ENCODE measurements at regions not wholly inside any gene's neighbourhood (a gene's known extent, or its start where the extent isn't known, plus 50 kb on each side); places are given as distances from the start of the nearest gene placed in this dataset.
"Not testable (repeated sequence)": the region's sequence is repeated elsewhere in the genome, so short reads cannot be mapped to it uniquely, and the experiment has no call there.

GRCh38 chrX:75873993-75874392, 88.9 kb upstream of the MAGEE2 start:
- DNase-seq = no peak

DNA sequence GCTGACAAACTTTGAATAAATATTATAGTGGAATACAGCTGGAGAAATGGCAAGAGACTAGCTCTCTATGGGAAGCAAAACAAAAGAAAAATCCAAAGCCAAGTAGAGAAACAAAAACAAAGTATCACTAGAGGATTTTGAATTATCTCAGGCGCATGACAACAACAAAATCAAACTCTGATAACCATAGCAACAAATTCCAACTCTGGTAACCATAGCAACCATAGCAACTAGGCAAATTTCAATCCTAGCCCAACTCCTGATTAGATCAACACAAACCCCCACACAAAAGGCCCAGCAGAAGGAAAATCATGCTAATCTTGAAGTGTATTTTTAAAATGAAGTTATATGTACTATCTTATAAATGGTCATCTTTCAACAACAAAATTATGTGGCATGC, 98.4 kb upstream of the MAGEE2 start:
- DNase-seq = no peak

- no peak for DNase-seq
These were observed 102.8 kb upstream of the MAGEE2 start for GRCh38 chrX:75887833-75888232.

- DNase-seq = no peak
These were observed 107.7 kb upstream of the MAGEE2 start for GRCh38 chrX:75892749-75893148.

- no peak for DNase-seq
These were observed 108.2 kb upstream of the MAGEE2 start for GRCh38 chrX:75893281-75893680.

GRCh38 chrX:75911716-75912115, 126.7 kb upstream of the MAGEE2 start:
- DNase-seq = no peak

GRCh38 chrX:75957107-75957610, 172.1 kb upstream of the MAGEE2 start:
- no peak for DNase-seq

DNA sequence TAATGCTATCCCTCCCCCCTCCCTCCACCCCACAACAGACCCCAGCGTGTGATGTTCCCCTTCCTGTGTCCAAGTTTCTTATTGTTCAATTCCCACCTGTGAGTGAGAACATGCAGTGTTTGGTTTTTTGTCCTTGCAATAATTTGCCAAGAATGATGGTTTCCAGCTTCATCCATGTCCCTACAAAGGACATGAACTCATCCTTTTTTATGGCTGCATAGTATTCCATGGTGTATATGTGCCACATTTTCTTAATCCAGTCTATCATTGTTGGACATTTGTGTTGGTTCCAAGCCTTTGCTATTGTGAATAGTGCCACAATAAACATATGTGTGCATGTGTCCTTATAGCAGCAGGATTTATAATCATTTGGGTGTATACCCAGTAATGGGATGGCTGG, 176.3 kb upstream of the MAGEE2 start:
- not testable (repeated sequence) for DNase-seq

DNA sequence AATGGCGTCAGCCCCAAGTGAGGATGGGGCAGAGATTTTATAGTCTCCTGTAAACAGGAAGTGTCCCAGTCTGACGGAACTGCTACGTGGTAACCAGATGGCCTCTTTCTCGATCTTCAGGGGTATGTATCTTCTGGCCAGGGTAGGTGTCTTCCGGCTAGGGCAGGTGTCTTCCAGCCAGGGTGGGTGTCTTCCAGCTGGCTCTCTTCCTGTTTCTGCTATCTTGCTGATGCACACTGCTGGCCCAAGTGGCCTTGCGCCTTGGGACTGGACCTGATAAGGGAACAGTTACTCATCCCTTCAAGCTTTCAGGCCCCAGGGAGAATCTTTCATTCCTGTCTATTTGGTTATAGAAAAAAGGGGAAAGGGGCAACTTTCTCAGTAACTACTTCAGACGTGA, 178.7 kb upstream of the MAGEE2 start:
- DNase-seq = no peak

DNA sequence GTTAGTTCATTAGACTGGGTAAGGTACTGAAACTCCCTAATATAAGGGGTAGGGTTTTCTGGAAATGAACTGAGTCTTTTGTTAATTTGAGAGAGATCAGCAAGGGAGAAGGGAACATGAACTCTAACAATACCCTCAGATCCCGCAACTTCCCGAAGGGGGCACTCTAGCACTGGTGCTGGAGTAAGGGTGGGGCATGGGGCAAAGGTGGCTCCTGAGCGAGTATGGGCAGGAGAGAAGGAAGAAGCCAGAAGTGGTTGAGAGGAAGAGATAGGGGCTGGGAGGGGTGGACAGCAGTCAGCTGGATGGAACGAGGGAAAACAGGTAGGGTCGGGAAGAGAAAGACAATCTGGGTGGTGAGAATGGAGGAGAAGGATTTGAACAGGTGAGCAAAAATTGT, 183.2 kb upstream of the MAGEE2 start:
- no peak for DNase-seq

GRCh38 chrX:75986976-75987375, 185.9 kb upstream of the PBDC1 start:
- peak in 2 of 56 donors; percentile 0 to 2 for DNase-seq

- no peak for DNase-seq
These were observed 182.9 kb upstream of the PBDC1 start for GRCh38 chrX:75989806-75990590.

DNA sequence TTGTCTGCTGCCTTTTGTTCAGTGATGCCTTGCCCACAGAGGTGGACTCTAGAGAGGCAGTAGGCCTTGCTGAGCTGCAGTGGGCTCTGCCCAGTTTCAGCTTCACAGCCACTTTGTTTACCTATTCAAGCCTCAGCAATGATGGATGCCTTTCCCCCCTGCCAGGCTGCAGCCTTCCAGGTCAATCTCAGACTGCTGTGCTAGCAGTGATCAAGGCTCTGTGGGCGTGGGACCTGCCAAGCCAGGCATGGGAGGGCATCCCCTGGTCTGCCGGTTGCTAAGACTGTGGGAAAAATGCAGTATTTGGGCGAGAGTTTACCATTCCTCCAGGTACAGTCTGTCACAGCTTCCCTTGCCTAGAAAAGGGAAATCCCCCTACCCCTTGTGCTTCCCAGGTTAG, 175.2 kb upstream of the PBDC1 start:
- DNase-seq = no peak

DNA sequence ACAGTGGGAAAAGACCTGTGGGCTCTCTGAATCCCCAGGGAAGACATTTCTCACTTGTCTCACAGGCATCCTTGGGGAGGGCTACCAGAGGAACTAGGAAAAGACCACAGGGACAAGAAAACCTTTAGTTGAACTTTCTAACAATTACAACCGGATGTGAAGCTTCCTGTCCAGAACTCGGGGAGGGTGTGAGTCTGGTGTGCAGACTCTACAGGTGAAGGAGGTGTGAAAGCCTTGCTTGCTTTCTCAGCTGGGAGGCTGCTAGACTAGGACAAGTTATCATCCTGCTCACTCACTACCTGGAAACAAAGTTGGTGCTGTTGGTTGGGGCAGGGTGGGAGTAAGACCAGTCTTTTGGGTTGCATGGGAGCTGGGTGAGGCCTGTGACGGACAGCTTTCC, 158.5 kb upstream of the PBDC1 start:
- no peak for DNase-seq

DNA sequence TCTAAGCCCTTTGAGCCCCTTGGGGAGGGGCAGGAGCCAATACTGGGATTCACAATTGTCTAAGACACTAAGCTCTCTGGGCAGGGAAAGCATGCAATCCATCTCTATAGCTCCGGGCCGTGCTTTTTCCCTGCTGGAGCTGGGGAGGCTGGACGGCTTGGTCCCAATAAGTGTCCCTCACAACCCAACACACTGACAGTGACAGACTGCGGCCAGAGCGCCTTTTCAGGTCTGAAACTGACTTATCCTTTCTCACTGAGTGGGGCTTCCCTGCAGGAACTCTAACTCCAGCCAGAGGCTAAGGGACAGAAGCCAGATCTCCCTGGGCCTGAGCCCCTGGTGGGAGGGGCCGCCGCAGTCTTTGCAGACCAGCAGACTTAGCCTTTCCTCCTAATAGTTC, 146.6 kb upstream of the PBDC1 start:
- no peak for DNase-seq

DNA sequence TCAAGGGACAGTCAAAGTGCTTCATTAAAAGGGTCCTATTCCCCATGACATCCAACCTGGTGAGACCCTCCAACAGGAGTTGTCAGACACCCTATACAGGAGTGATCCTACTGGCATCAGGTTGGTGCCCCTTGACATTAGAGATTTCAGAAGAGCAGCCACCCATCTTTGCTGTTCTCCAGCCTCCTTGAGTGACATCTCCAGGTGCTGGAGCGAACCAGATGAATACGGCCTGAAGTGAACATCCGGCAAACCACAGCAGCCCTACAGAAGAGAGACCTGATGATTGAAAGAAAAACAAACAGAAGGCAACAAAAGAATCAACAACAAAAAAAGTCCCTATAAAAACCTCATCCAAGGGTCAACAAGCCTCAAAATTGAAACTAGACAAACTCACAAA, 146.1 kb upstream of the PBDC1 start:
- no peak for DNase-seq

DNA sequence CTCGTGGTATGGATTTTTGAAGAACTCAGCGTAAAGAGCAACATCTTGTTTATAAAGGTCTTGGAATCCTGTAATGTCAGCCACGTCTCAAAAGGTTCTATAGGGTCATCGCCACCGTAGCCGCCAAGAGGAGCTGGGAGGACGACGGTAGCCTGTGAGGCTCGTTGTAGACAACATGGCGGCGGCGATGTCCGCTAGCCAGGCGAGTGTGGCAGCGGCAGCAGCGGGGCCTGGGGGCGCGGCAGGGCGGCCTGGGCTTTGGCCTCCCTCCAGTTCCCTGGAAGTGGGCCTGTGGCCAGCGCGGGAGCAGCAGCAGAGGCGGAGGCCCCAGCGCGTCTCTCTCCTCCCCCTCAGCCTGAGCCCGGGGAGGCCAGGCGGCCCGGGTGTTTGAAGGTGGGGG, 143.5 kb upstream of the PBDC1 start:
- DNase-seq = no peak

DNA sequence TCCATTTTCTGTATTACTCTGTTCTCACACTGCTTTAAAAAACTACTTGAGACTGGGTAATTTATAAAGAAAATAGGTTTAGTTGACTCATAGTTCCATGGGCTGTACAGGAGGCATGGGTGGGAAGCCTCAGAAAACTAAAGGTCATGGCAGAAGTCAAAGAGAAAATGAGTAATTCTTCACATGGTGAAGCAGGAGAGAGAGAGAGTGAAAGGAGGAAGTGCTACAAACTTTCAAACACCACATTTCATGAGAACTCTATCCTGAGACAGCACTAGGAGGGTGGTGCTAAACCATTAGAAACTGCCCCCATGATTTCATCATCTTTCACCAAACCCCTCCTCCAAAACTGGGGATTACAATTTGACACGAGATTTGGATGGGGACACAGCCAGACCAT, 108.0 kb upstream of the PBDC1 start:
- DNase-seq = no peak

DNA sequence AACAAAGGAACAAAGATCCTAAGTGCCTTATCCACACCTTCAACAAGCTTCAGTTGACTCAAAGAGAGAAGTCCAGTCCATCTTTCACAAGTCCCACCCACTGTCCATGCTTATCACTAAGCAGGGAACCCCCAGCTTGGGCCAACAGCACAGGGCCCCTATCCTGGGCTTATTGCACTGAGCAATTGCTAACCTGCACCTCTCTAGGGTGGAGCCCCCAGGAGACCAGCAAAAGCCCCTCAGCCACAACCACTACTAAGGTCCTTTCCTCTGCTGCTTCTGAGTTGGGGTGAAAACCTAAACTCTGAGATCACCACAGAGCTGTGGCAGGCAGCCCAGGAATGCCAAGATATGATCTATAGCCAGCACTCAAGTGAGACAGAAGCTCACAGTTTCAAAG, 96.7 kb upstream of the PBDC1 start:
- DNase-seq = no peak

DNA sequence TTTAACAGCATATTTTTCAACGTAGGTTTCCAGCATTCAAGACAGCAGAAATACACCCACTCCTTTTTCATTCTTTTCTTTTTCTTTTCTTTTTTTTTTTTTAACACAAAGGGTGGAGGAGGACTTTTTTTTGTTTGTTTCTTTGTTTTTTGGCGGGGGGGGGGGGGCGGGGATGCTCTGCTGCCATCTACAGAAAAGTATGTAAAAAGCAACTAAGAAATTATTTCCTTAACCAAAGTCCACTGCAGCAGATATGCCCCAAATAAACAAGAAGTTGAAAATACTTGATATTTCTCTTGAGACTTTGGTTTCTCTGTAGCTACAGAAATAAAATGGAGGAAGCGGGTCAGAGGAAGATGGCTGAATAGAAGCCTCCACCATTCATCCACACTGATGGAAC, 63.2 kb upstream of the PBDC1 start:
- DNase-seq = no peak

Data from nucleus accumbens (tissue), 56 donors.